Ishikawa (cell line): ENCODE measurements at regions not wholly inside any gene's neighbourhood (a gene's known extent, or its start where the extent isn't known, plus 50 kb on each side); places are given as distances from the start of the nearest gene placed in this dataset.

Experiments used
- CEBPB ChIP-seq: IDR thresholded peaks from 2 replicates; pipeline ENCODE4 v1.6.1; 2012
- CREB1 ChIP-seq: IDR thresholded peaks from 2 replicates; pipeline ENCODE4 v1.6.1; 2012; ENCODE audit warnings: low read depth
- EGR1 ChIP-seq: IDR thresholded peaks from 2 replicates; pipeline ENCODE4 v1.6.1; 2012
- EP300 ChIP-seq: IDR thresholded peaks from 2 replicates; pipeline ENCODE4 v1.6.1; 2012; ENCODE audit warnings: borderline replicate concordance
- FOXM1 ChIP-seq: IDR thresholded peaks from 2 replicates; pipeline ENCODE4 v1.6.1; 2012; ENCODE audit warnings: low read depth, borderline replicate concordance
- MAX ChIP-seq: IDR thresholded peaks from 2 replicates; pipeline ENCODE4 v1.6.1; 2012
- RAD21 ChIP-seq: IDR thresholded peaks from 2 replicates; pipeline ENCODE4 v1.6.1; 2012; ENCODE audit warnings: low read depth
- TAF1 ChIP-seq: IDR thresholded peaks from 2 replicates; pipeline ENCODE4 v1.6.1; 2012; ENCODE audit warnings: low read depth, mild to moderate bottlenecking
- TEAD4 ChIP-seq: IDR thresholded peaks from 2 replicates; pipeline ENCODE4 v1.6.1; 2012
- YY1 ChIP-seq: IDR thresholded peaks from 2 replicates; pipeline ENCODE4 v1.6.1; 2012; ENCODE audit warnings: low read depth
- ZBTB7A ChIP-seq: IDR thresholded peaks from 2 replicates; pipeline ENCODE4 v1.6.1; 2012; ENCODE audit warnings: low read depth
- TF ChIP-seq, protein P1 (sequence below): IDR thresholded peaks from 2 replicates; pipeline ENCODE4 v1.6.1; 2012; ENCODE audit warnings: low read depth, mild to moderate bottlenecking
- TF ChIP-seq, protein P2 (sequence below): IDR thresholded peaks from 2 replicates; pipeline ENCODE4 v1.6.1; 2012

DNA sequence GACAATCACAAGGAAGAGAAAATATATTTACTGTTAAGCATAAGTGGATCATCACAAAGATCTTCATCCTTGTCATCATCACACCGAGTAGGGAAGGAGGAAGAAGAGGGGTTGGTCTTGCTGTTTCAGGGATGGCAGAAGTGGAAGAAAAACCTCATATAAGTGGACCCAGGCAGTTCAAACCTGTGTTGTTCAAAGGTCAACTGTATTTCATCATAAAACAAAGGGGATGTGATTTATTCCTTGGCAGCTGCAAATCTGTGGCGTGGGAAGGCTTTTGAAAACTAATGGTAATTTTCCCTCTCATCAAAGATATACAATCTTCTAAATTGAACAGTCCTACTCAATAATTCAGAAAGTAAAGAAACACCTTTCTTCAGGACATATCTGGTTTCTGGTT is 129.9 kb upstream of the ABI3BP start:
- TF ChIP-seq RAD21 (no peak), MAX (no peak), YY1 (no peak), TAF1 (no peak), FOXM1 (no peak), EP300 (no peak), CREB1 (no peak), TEAD4 (no peak), ZBTB7A (no peak), EGR1 (no peak), CEBPB (no peak)
- TF ChIP-seq, protein P1, sequence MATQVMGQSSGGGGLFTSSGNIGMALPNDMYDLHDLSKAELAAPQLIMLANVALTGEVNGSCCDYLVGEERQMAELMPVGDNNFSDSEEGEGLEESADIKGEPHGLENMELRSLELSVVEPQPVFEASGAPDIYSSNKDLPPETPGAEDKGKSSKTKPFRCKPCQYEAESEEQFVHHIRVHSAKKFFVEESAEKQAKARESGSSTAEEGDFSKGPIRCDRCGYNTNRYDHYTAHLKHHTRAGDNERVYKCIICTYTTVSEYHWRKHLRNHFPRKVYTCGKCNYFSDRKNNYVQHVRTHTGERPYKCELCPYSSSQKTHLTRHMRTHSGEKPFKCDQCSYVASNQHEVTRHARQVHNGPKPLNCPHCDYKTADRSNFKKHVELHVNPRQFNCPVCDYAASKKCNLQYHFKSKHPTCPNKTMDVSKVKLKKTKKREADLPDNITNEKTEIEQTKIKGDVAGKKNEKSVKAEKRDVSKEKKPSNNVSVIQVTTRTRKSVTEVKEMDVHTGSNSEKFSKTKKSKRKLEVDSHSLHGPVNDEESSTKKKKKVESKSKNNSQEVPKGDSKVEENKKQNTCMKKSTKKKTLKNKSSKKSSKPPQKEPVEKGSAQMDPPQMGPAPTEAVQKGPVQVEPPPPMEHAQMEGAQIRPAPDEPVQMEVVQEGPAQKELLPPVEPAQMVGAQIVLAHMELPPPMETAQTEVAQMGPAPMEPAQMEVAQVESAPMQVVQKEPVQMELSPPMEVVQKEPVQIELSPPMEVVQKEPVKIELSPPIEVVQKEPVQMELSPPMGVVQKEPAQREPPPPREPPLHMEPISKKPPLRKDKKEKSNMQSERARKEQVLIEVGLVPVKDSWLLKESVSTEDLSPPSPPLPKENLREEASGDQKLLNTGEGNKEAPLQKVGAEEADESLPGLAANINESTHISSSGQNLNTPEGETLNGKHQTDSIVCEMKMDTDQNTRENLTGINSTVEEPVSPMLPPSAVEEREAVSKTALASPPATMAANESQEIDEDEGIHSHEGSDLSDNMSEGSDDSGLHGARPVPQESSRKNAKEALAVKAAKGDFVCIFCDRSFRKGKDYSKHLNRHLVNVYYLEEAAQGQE: no peak
- TF ChIP-seq, protein P2, sequence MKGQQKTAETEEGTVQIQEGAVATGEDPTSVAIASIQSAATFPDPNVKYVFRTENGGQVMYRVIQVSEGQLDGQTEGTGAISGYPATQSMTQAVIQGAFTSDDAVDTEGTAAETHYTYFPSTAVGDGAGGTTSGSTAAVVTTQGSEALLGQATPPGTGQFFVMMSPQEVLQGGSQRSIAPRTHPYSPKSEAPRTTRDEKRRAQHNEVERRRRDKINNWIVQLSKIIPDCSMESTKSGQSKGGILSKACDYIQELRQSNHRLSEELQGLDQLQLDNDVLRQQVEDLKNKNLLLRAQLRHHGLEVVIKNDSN: no peak
